Glomerular visceral epithelial cell (primary cell): ENCODE measurements at regions not wholly inside any gene's neighbourhood (a gene's known extent, or its start where the extent isn't known, plus 50 kb on each side); places are given as distances from the start of the nearest gene placed in this dataset.

Experiments
- DNase-seq: peaks from one replicate; pipeline ENCODE4 v3.0.0-alpha.2; 2016; ENCODE audit errors: extremely low spot score

DNA sequence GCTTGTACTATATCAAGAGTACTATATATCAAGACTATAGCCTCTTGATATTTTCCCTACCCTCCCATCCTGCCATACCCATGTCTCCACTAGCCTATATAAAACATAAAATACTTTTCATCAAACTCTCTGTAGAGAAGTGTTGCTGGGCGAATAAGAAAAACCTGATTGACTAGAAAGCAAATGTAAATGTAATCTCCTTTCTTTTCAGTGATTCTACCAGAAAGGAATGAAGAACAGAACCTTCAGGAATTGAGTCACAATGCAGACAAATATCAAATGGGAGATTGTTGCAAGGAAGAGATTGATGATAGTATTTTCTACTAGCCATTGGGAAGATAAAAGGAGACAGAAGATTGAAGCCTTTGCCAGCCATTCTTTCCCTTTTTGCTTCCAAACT, 89.2 kb downstream of the KCNRG start:
- DNase-seq = no peak

DNA sequence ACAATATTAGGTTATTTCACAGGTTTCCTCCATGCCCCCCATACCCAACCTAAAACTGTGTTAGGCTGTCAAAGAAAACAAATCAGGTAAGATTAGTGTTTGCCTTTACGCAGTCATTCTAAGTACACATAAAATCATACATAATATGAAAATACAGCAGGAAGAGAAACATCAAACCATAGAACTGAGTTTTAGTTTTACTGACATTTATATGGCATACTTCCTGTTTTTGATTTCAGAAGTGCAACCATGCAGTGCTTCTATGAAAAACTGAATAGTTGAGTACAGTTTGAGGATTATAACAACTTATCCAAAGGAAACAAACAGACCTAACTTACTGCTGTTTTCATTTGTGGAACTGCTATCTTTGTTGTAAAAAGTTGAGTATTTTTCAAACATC, 91.3 kb downstream of the KCNRG start:
- DNase-seq = no peak

DNA sequence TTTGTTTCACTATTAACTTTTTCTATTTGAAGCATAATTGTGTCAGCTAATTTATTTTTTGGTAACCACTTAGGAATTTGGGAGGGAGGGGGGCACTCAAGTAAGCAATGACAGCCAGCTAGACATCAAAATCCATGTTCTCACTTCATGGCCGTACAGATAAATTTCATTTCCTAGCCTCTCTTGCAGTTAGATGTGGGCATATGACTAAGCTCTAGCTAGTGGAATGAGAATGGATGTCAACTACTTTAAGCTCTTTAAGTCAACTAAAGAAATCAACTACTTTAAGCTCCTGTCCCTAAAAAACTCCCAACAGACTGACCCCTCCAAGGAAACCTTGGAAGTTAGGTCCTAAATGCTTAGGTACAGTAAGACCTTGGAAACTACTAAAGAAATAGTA, 92.0 kb downstream of the KCNRG start:
- DNase-seq = no peak

DNA sequence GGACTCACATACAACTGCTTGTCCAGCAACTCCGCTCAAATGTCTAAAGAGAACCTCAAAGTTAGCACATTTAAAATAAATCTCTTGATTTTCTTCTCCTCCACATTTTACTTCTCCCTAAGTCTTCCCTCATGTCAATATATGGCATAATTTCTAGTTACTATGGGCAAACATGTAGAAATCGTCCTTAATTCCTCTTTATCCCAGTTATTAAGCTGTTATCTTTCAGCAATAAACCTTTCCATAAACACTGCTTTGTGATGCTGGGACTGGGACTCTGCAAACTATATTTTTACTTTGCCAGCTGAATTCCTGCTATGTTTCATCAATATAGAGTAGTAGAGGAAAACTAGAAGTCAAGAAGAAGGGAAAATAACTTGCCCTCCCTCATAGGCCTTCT, 99.7 kb downstream of the KCNRG start:
- DNase-seq = no peak

DNA sequence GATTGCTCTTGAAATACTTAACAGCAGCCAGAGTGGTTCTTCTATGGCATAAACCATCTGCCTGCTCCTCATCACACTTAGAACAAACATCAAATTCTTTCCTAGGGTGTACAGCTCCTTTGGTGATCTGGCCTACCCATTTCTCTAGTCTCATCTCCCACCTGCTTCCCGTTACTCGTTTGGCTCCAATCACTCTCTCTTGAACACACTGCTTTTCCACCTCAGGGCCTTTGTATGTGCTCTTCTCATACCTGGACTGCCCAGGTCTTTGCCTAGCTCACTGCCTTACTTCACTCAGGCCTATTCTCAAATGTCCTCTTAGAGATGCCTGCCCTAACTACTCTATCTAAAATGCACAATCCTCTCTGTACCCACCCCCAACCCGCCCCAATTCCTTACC, 100.5 kb downstream of the KCNRG start:
- no peak for DNase-seq

- DNase-seq = no peak
Observed at GRCh38 chr13:50116430-50116973, 101.3 kb downstream of the KCNRG start.

DNA sequence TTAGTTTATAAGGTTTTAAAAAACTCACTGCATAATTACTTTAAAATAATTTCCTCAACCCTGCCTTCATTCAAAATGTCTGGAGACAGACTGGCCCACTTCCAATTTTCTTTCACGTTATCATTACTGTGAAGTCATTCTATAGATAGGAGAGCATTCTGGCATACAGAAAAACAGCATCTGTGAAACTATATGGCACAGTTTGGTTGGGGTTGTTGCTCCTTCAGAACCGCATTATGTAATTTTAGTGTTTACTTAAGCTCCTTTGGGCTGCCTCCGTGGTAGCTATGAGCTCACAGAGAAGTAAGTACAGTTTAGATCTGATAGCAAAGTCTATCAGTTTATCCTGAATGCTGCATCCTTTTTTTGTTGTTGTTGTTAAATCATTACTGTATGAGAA, 104.3 kb downstream of the KCNRG start:
- no peak for DNase-seq

DNA sequence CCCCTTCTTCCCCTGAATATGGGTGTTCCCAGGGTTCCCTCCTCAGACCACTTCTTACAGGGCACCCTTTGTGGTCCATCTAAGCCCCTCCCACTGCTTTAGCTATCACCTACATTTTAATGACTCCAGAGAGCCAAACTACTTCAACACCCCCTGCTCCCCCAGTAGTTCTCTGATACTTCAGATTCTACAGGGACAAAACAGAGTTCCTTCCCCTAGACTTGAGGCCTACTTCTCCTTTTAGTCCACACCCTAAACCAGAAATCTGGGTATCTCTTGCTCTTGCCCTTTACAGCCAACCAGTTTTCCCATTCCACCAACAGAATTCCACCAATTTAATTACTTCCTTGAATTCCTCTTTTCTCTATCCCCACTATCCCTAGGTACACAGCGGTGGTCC, 107.2 kb downstream of the KCNRG start:
- no peak for DNase-seq

DNA sequence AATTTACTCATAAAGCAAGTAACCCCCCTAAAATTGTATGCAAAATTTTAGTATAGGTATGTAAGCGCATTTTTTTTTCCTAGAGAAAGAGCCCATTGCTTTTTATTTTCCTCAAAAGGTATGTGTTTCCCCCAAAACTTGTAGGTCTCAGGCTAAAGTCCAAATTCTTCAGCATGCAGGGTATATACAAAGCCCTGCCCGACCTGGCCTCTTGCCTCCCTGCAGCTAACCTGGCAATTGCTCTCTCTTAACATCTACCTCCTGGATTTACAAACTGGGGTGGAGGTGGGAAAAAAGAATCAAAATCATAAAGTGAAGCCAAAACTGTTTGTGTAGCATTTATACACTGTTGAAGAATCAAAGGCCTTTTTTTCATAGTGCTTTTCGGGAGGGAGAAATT, 107.8 kb downstream of the KCNRG start:
- no peak for DNase-seq

DNA sequence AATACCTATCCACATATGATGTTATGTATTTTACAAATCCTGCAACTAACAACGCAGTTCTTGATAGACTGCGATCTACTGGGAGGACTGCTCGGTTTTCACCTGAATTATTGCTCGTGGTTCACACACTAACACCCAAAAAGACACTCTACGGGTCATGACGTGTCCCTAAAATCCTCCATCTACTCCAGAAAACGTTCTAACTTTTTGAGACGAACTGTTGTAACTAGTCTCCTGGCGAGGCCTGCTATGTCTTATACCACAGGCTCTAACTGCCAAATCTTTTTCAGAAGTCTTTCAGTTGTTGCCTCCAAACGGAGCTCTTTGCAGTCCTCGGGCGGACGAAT, 108.2 kb downstream of the KCNRG start:
- no peak for DNase-seq

DNA sequence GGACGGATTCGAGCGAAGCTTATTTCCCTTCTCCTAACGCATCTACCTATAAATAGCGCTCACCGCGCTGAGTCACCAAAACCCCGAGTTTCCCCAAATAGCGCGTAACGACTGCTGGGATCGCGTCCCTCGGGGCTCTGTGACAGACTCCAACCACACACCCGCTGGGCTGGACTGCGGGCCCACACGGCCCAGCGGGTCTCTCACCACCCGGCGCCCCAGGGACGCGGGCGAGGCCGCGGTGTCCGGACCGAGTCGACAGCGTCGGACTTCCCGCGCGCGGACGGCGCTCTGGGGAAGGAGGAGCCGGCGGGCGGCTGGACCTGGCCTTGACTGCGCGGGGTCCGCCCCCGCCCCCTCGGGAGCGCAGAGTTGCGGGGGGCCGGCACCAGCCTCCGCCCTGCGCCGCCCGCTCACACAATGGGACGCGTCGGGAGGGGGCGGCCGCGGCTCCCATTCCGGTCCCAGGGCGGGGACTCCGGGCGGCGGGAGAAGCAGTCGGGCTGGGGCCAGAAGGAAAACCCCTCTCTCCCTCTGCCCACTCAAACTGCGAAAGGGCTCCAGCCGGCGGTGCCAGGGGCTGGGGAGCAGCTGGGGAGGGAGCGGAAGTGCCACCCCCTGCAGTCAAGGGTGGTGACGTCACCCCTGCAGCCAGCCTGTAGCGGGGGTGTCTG, 108.8 kb downstream of the KCNRG start:
- peak; percentile 98 for DNase-seq

- peak; percentile 56 for DNase-seq
Observed at GRCh38 chr13:50124536-50125303, 109.5 kb downstream of the KCNRG start.

- DNase-seq = no peak
Observed at GRCh38 chr13:50125304-50125553, 110.0 kb downstream of the KCNRG start.

DNA sequence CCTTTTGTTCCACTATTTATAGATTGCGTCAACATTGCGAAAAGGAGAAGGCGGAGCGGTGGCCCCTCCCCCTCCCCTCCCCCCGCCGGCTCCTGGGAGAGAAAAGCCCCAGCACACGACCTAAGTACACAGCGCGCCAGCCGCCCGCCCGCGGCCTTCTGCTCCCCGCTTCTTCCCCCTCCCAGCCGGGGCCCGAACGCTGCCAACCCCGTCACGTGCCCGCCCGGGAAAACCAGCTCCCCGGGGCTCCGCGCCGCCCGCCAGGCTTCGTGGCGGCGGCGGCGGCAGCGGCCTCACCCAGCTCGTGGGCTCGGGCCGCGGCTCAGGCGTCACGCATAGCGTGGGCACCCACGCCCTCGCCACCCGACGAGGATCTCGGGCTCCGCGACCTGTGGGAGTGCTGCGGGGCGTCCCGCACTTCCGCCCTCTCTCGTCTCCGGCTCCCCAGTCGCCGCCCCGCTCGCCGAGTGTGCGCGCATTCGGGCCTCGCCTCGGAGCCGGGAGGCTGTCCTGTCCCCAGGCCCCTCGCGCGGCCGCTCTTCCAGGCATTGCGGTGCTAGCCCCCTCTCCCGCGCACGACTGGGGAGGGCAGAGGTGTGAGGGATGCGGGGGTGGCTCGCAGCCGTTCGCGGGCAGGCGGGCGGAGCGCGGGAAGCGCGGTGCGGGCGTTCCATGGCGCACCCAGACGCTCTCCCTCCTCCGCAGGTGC, 110.5 kb downstream of the KCNRG start:
- peak; percentile 90 for DNase-seq

DNA sequence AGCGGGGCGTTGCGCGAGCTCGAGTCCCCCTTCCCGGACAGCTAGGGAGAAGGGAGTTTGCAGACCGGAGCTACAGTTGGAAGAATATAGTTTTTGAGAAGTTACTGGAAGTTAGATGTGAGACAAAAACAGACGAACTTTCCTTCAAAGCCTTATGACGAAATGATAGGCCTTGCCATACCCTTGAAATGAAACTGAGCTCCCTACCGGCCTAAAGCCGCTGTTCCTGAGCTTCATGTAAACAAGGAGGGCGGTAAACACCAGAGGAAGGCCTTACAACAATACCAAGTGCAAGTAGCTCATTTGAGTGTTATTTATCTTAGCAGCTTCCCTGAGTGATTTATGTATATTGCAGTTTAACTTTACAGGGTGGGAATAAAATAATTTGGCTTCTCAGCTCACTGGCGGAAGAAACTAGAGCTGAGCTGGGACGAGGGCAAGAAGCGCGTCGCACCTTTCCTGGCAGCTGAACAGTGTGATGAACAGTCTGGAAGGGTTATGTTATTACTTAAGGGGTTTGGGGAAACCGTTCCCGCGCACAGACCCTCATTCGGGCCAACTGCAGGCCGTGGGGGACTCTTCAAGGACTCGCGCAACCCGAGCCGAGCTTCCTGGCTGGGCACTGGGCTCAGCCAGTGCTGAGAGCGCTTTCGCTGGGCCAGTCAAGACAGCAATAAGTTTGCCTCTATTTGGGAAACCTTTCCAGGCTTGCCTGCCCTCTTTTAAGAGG, 111.2 kb downstream of the KCNRG start:
- no peak for DNase-seq

GRCh38 chr13:50126993-50127725, 111.9 kb downstream of the KCNRG start:
- no peak for DNase-seq

- DNase-seq = no peak
Observed at GRCh38 chr13:50127726-50128291, 112.6 kb downstream of the KCNRG start.

DNA sequence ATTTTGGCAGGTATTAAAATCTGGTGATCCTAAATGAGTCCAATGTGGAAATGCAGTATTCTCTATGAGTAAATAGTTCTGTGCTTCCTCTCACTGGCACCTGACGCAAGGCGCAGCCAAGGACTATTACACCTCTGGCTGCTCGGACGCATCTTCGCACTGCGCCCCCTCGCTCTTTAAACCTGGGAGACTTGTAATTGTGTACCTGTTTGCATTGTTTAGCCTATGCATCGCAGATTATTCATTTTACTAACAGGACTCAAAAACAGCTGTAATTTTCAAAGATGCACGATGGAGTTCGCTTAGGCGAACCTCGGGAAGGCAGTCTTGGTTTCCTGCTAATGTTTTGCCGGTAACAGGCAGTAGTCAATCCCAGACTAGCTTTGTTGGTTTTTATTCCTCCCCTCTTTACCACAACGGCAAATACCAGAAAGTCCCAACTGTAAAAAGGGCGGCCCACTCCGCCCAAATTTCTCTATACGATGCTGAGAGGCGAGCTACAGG, 113.2 kb downstream of the KCNRG start:
- no peak for DNase-seq

- DNase-seq = no peak
Observed at GRCh38 chr13:50129081-50129705, 113.9 kb downstream of the KCNRG start.

DNA sequence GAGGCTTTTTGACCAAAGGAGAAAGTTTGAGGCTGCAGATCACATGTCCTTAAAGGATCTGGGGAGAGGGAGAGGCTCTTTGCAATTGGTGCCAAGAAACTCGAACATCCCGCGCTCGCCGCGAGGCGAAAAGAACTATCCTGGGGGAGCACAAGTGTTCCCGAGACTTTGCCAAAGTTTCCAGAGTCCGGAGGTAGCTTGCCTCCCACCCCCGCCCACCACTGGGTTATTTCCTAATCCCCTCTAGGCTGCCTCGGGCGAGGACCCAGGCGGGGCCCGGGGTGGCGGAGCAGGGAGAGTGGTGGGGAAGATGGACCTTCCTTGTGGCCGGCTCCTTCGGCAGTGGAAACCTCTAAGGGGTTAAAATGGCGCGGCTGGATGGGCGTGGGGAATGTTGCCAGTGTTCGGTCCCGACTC, 114.5 kb downstream of the KCNRG start:
- no peak for DNase-seq
